CD4-positive, alpha-beta T cell treated with Interleukin-6 for 4 hours (primary cell): ENCODE measurements at regions not wholly inside any gene's neighbourhood (a gene's known extent, or its start where the extent isn't known, plus 50 kb on each side); places are given as distances from the start of the nearest gene placed in this dataset.
"Not testable (repeated sequence)": the region's sequence is repeated elsewhere in the genome, so short reads cannot be mapped to it uniquely, and the experiment has no call there.

ENCODE experiments used
- DNase-seq: peaks from one replicate; pipeline ENCODE4 v3.0.0-alpha.2; 2020; ENCODE audit warnings: mixed read lengths

GRCh38 chrX:9390121-9390520 is 74.7 kb upstream of the TBL1X start:
- DNase-seq: no peak

GRCh38 chrX:9390693-9391368 is 74.0 kb upstream of the TBL1X start:
- DNase-seq: no peak

- no peak for DNase-seq
These were observed 72.4 kb upstream of the TBL1X start for GRCh38 chrX:9392445-9392844.

- DNase-seq: no peak
These were observed 71.3 kb upstream of the TBL1X start for GRCh38 chrX:9393571-9393970.

GRCh38 chrX:9394212-9394611 is 70.6 kb upstream of the TBL1X start:
- DNase-seq: no peak

GRCh38 chrX:9396930-9397329 is 67.9 kb upstream of the TBL1X start:
- no peak for DNase-seq

- no peak for DNase-seq
These were observed 63.8 kb upstream of the TBL1X start for GRCh38 chrX:9401051-9401450.

GRCh38 chrX:9403374-9403773 is 61.5 kb upstream of the TBL1X start:
- DNase-seq: no peak

GRCh38 chrX:9405635-9406034 is 59.2 kb upstream of the TBL1X start:
- DNase-seq: not testable (repeated sequence)

GRCh38 chrX:9410889-9411288 is 54.0 kb upstream of the TBL1X start:
- DNase-seq: not testable (repeated sequence)

GRCh38 chrX:9411682-9412081 is 53.2 kb upstream of the TBL1X start:
- DNase-seq: not testable (repeated sequence)

- DNase-seq: no peak
These were observed 50.4 kb upstream of the TBL1X start for GRCh38 chrX:9414416-9414815.
